ENCODE measurements at regions not wholly inside any gene's neighbourhood (a gene's known extent, or its start where the extent isn't known, plus 50 kb on each side); places are given as distances from the start of the nearest gene placed in this dataset.

GRCh38 chr17:63095879-63096278 is 129.8 kb downstream of the TANC2 start:
- TF ChIP-seq ZNF274 (IDR thresholded peaks at IDR 0.05; ENCODE audit: low read depth, low read length): no peak
- no peak for TF ChIP-seq SUZ12 (IDR thresholded peaks at IDR 0.05; ENCODE audit: extremely low read depth, insufficient read depth, insufficient read length)

All from NT2/D1 (cell line).